ENCODE measurements at regions not wholly inside any gene's neighbourhood (a gene's known extent, or its start where the extent isn't known, plus 50 kb on each side); places are given as distances from the start of the nearest gene placed in this dataset.
"Not testable (repeated sequence)": the region's sequence is repeated elsewhere in the genome, so short reads cannot be mapped to it uniquely, and the experiment has no call there.

- Histone ChIP-seq H3K27ac (ENCODE audit: low read length) (peak overlapping the region; percentile 41), H3K4me1 (ENCODE audit: control insufficient read depth, insufficient read depth, low read length) (peaks cover 24% of the 10 kb centered on the region), H3K36me3 (ENCODE audit: control insufficient read depth in 2 of 2, insufficient read depth in 2 of 2, low read length in 2 of 2) (no peaks in the 10 kb centered on the region), H3K9ac (ENCODE audit: low read length in 2 of 2) (peak overlapping the region in 1 of 2 donors; percentile 67), H3K27me3 (ENCODE audit: control insufficient read depth in 1 of 2, insufficient read depth in 2 of 2, low read length in 2 of 2) (no peaks in the 10 kb centered on the region), H3K4me3 (ENCODE audit: low read length in 2 of 2) (no peak overlapping the region), H3K9me3 (ENCODE audit: control insufficient read depth in 2 of 2, low read length in 2 of 2) (no peaks in the 10 kb centered on the region)
These were observed 181.9 kb upstream of the HAAO start for GRCh38 chr2:42974169-42974720.

DNA sequence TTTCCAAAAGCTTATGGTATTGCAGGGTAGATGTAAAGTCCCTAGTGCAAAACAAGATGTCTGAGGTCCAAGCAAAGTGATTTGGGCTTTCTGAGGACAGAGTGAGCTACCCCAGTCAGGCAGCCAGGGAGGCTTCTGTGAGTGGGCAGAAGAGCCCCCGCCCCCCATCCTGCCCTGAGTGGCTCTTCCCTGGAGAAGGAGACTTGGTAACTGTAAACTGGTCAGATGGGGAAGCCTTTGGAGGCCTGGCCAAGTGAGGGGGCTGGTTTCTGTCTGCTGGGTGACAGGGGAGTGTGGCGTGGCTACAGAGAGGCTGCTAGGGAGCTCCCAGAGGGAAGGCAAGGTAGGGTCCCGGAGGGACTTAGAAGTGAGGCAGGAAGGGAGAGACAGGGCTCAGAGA is 181.3 kb upstream of the HAAO start:
- Histone ChIP-seq H3K27me3 (ENCODE audit: control insufficient read depth in 1 of 2, insufficient read depth in 2 of 2, low read length in 2 of 2) (no peaks in the 10 kb centered on the region), H3K36me3 (ENCODE audit: control insufficient read depth in 2 of 2, insufficient read depth in 2 of 2, low read length in 2 of 2) (no peaks in the 10 kb centered on the region), H3K27ac (ENCODE audit: low read length) (peak overlapping the region; percentile 41), H3K4me1 (ENCODE audit: control insufficient read depth, insufficient read depth, low read length) (peaks cover 26% of the 10 kb centered on the region), H3K9ac (ENCODE audit: low read length in 2 of 2) (no peak overlapping the region), H3K9me3 (ENCODE audit: control insufficient read depth in 2 of 2, low read length in 2 of 2) (no peaks in the 10 kb centered on the region), H3K4me3 (ENCODE audit: low read length in 2 of 2) (no peak overlapping the region)

- not testable (repeated sequence) for H3K4me3 ChIP-seq (ENCODE audit: low read length in 2 of 2); H3K9me3 ChIP-seq (ENCODE audit: control insufficient read depth in 2 of 2, low read length in 2 of 2); H3K36me3 ChIP-seq (ENCODE audit: control insufficient read depth in 2 of 2, insufficient read depth in 2 of 2, low read length in 2 of 2); H3K9ac ChIP-seq (ENCODE audit: low read length in 2 of 2); H3K27ac ChIP-seq (ENCODE audit: low read length); H3K27me3 ChIP-seq (ENCODE audit: control insufficient read depth in 1 of 2, insufficient read depth in 2 of 2, low read length in 2 of 2)
- H3K4me1 ChIP-seq (ENCODE audit: control insufficient read depth, insufficient read depth, low read length) = peaks cover 32% of the 10 kb centered on the region
These were observed 180.6 kb upstream of the HAAO start for GRCh38 chr2:42972933-42973516.

- H3K9me3 ChIP-seq (ENCODE audit: control insufficient read depth in 2 of 2, low read length in 2 of 2) = no peaks in the 10 kb centered on the region
- H3K27ac ChIP-seq (ENCODE audit: low read length) = no peak overlapping the region
- H3K4me1 ChIP-seq (ENCODE audit: control insufficient read depth, insufficient read depth, low read length) = peaks cover 33% of the 10 kb centered on the region
- no peak overlapping the region for H3K4me3 ChIP-seq (ENCODE audit: low read length in 2 of 2)
- no peaks in the 10 kb centered on the region for H3K27me3 ChIP-seq (ENCODE audit: control insufficient read depth in 1 of 2, insufficient read depth in 2 of 2, low read length in 2 of 2)
- no peak overlapping the region for H3K9ac ChIP-seq (ENCODE audit: low read length in 2 of 2)
- no peaks in the 10 kb centered on the region for H3K36me3 ChIP-seq (ENCODE audit: control insufficient read depth in 2 of 2, insufficient read depth in 2 of 2, low read length in 2 of 2)
These were observed 179.8 kb upstream of the HAAO start for GRCh38 chr2:42971947-42972736.

GRCh38 chr2:42971381-42971780 is 179.0 kb upstream of the HAAO start:
- Histone ChIP-seq H3K9ac (ENCODE audit: low read length in 2 of 2) (no peak overlapping the region), H3K4me1 (ENCODE audit: control insufficient read depth, insufficient read depth, low read length) (peaks cover 33% of the 10 kb centered on the region), H3K27me3 (ENCODE audit: control insufficient read depth in 1 of 2, insufficient read depth in 2 of 2, low read length in 2 of 2) (no peaks in the 10 kb centered on the region), H3K27ac (ENCODE audit: low read length) (no peak overlapping the region), H3K4me3 (ENCODE audit: low read length in 2 of 2) (no peak overlapping the region), H3K9me3 (ENCODE audit: control insufficient read depth in 2 of 2, low read length in 2 of 2) (no peaks in the 10 kb centered on the region), H3K36me3 (ENCODE audit: control insufficient read depth in 2 of 2, insufficient read depth in 2 of 2, low read length in 2 of 2) (no peaks in the 10 kb centered on the region)

DNA sequence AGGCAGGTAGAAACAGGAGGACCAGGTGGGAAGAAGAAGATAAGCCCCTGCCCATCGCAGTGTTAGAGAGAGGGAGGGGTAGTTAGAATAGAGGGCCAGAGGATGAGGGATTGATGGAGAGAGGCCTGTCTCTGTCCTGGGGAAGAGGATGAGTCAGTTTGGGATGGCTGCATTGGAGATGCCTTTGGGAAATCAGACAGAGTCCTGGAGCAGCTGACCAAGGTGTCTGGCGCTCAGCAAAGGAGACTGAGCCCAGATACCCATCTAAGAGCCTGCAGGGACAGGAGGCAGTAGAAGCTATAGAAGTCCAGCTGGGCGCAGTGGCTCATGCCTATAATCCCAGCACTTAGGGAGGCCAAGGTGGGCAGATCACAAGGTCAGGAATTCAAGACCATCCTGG is 177.8 kb upstream of the HAAO start:
- no peak overlapping the region for H3K4me3 ChIP-seq (ENCODE audit: low read length in 2 of 2)
- no peaks in the 10 kb centered on the region for H3K36me3 ChIP-seq (ENCODE audit: control insufficient read depth in 2 of 2, insufficient read depth in 2 of 2, low read length in 2 of 2)
- no peaks in the 10 kb centered on the region for H3K9me3 ChIP-seq (ENCODE audit: control insufficient read depth in 2 of 2, low read length in 2 of 2)
- peaks cover 33% of the 10 kb centered on the region for H3K4me1 ChIP-seq (ENCODE audit: control insufficient read depth, insufficient read depth, low read length)
- no peaks in the 10 kb centered on the region for H3K27me3 ChIP-seq (ENCODE audit: control insufficient read depth in 1 of 2, insufficient read depth in 2 of 2, low read length in 2 of 2)
- H3K9ac ChIP-seq (ENCODE audit: low read length in 2 of 2) = no peak overlapping the region
- H3K27ac ChIP-seq (ENCODE audit: low read length) = no peak overlapping the region

DNA sequence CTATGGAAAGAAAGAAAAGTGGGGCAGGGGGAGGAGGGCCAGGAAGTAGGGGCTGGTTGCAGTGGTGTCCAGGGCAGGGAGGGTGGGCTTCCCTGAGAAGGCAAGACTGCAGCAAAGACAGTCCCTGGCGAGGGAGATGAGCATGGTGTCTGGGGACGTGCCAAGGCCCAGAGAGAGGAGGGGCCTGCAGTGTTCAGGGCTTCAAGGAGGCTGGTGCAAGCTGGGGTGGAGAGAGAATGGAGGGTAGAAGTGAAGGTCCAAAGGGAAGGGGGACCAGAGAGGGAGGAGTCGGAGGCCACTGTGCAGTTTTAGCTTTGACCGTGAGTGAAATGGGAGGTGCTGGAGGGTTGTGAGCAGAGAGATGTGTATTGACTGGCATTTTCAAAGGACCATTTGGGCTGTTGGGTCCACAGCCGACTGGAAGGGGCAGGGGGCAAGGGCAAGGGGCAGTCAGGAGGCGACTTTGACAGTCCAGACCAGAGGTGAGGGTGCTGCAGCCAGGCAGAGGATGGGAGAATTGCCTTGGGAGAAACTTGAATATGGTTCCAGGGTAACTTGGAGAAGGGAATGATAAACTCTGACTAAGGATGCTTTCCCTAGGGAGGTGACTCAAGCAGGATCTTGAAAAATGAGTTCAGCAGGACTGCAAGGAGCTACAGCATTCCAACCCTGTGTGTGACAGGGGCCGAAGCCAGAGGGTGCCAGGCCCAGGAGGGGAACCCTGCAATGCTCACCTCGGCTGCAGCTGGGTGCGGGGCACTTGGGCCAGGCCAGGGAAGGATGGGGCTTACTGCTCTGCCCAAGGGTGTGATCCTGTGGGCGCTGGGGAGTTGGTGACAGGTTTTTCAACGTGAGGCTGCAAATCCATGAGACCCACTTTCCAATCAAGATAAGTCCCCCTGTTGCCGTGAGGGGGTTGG is 177.1 kb upstream of the HAAO start:
- H3K27me3 ChIP-seq (ENCODE audit: control insufficient read depth in 1 of 2, insufficient read depth in 2 of 2, low read length in 2 of 2) = no peaks in the 10 kb centered on the region
- H3K36me3 ChIP-seq (ENCODE audit: control insufficient read depth in 2 of 2, insufficient read depth in 2 of 2, low read length in 2 of 2) = no peaks in the 10 kb centered on the region
- H3K4me3 ChIP-seq (ENCODE audit: low read length in 2 of 2) = no peak overlapping the region
- no peaks in the 10 kb centered on the region for H3K9me3 ChIP-seq (ENCODE audit: control insufficient read depth in 2 of 2, low read length in 2 of 2)
- H3K9ac ChIP-seq (ENCODE audit: low read length in 2 of 2) = no peak overlapping the region
- H3K4me1 ChIP-seq (ENCODE audit: control insufficient read depth, insufficient read depth, low read length) = peaks cover 30% of the 10 kb centered on the region
- H3K27ac ChIP-seq (ENCODE audit: low read length) = no peak overlapping the region

DNA sequence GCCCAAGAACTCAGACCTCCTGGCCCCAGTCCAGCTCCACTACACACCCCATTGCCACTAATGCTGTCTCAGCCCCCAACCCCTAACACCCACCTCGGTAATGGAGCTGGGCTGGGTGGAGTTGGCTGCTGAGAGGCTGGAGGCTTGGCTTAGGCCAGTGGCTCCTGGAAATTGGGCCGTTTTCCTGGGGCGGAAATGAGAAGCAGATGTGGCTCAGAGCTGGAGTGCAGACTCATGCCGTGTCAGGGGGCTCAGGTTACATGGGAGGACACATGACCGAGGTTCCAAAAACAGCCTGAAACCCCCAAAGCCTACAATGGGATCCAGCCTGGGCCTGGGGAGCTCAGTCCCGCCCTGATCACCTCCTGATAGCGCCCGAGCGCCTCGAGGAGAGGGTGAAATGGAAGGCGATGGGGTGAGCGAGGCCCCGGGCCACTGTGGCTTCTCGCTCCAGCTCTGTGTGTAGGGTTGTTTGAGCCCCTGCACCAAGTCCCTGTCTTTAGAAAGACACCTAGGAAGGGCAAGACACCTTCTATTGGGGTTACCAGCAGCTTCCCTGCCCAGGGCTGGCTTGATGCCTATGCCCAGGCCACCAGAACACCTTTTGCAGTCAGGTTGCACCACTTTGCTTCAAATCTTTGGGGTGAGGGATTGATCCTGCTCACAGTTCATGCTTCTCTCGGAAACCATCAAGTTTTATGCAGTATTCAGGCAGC is 175.7 kb upstream of the HAAO start:
- Histone ChIP-seq H3K9ac (ENCODE audit: low read length in 2 of 2) (no peak overlapping the region), H3K9me3 (ENCODE audit: control insufficient read depth in 2 of 2, low read length in 2 of 2) (no peaks in the 10 kb centered on the region), H3K4me1 (ENCODE audit: control insufficient read depth, insufficient read depth, low read length) (peaks cover 24% of the 10 kb centered on the region), H3K27me3 (ENCODE audit: control insufficient read depth in 1 of 2, insufficient read depth in 2 of 2, low read length in 2 of 2) (no peaks in the 10 kb centered on the region), H3K27ac (ENCODE audit: low read length) (peak overlapping the region; percentile 37), H3K36me3 (ENCODE audit: control insufficient read depth in 2 of 2, insufficient read depth in 2 of 2, low read length in 2 of 2) (no peaks in the 10 kb centered on the region), H3K4me3 (ENCODE audit: low read length in 2 of 2) (no peak overlapping the region)

- H3K27me3 ChIP-seq (ENCODE audit: control insufficient read depth in 1 of 2, insufficient read depth in 2 of 2, low read length in 2 of 2) = no peaks in the 10 kb centered on the region
- H3K9me3 ChIP-seq (ENCODE audit: control insufficient read depth in 2 of 2, low read length in 2 of 2) = no peaks in the 10 kb centered on the region
- no peak overlapping the region for H3K4me3 ChIP-seq (ENCODE audit: low read length in 2 of 2)
- H3K27ac ChIP-seq (ENCODE audit: low read length) = no peak overlapping the region
- H3K36me3 ChIP-seq (ENCODE audit: control insufficient read depth in 2 of 2, insufficient read depth in 2 of 2, low read length in 2 of 2) = no peaks in the 10 kb centered on the region
- H3K9ac ChIP-seq (ENCODE audit: low read length in 2 of 2) = no peak overlapping the region
- H3K4me1 ChIP-seq (ENCODE audit: control insufficient read depth, insufficient read depth, low read length) = peaks cover 41% of the 10 kb centered on the region
These were observed 173.5 kb upstream of the HAAO start for GRCh38 chr2:42965910-42966309.

DNA sequence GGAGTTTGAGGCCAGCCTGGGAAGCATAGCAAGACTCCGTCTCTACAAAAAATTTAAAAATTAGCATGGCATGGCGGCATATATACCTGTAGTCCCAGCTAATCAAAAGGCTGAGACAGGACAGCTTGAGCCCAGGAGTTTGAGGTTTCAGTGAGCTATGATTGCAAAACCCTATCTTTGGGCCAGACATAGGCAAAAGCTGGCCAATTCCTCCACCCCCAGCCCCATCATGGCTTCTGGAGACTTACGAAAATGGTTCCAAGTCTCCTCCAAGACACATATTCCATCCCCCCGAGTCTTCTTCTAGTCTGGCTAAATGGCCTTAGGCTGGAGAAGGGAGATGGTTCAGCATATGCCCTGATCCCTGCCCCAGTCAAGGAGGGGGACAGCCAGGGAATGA is 172.8 kb upstream of the HAAO start:
- Histone ChIP-seq H3K4me3 (ENCODE audit: low read length in 2 of 2) (no peak overlapping the region), H3K27ac (ENCODE audit: low read length) (no peak overlapping the region), H3K27me3 (ENCODE audit: control insufficient read depth in 1 of 2, insufficient read depth in 2 of 2, low read length in 2 of 2) (no peaks in the 10 kb centered on the region), H3K4me1 (ENCODE audit: control insufficient read depth, insufficient read depth, low read length) (peaks cover 48% of the 10 kb centered on the region), H3K36me3 (ENCODE audit: control insufficient read depth in 2 of 2, insufficient read depth in 2 of 2, low read length in 2 of 2) (no peaks in the 10 kb centered on the region), H3K9ac (ENCODE audit: low read length in 2 of 2) (no peak overlapping the region), H3K9me3 (ENCODE audit: control insufficient read depth in 2 of 2, low read length in 2 of 2) (no peaks in the 10 kb centered on the region)
